GM12878 (cell line): ENCODE measurements at regions not wholly inside any gene's neighbourhood (a gene's known extent, or its start where the extent isn't known, plus 50 kb on each side); places are given as distances from the start of the nearest gene placed in this dataset.

Experiments
- CEBPB ChIP-seq, 2 experiments: fragments of 150-350 bp in 1 of 2; IDR thresholded peaks; 2 replicates each; pipeline ENCODE4 v1.6.1; 2012 to 2014; ENCODE audit warnings: low read depth in 2 of 2, low read length in 2 of 2, borderline replicate concordance in 1 of 2, inconsistent platforms in 1 of 2
- CHD1 ChIP-seq: IDR thresholded peaks from 2 replicates; pipeline ENCODE4 v1.6.1; 2012; ENCODE audit warnings: low read depth, low read length, improper control_type of control experiment
- CTCF ChIP-seq, 3 experiments: IDR thresholded peaks in 2 of 3; conservative IDR thresholded peaks in 1 of 3; 2 replicates each; pipeline ENCODE4 v1.5.1; 2011; ENCODE audit warnings: low read depth in 3 of 3, low read length in 3 of 3, mild to moderate bottlenecking in 3 of 3, control low read depth in 2 of 3, moderate library complexity in 2 of 3, inconsistent platforms in 1 of 3, mixed read lengths in 1 of 3; ENCODE audit not compliant: control insufficient read depth in 2 of 3, insufficient read depth in 1 of 3; ENCODE audit errors: extremely low read depth in 1 of 3
- EP300 ChIP-seq, 2 experiments: fragments of 150-350 bp in 1 of 2; IDR thresholded peaks; 2 replicates each; pipeline ENCODE4 v1.6.1; 2011 to 2012; ENCODE audit warnings: low read depth in 2 of 2, low read length in 2 of 2, borderline replicate concordance in 1 of 2, improper control_type of control experiment in 1 of 2, inconsistent platforms in 1 of 2; ENCODE audit not compliant: control insufficient read depth in 1 of 2
- ESRRA ChIP-seq: IDR thresholded peaks from 2 replicates; pipeline ENCODE4 v1.6.1; 2012; ENCODE audit warnings: mild to moderate bottlenecking, low read length, improper control_type of control experiment
- HCFC1 ChIP-seq: fragments of 150-350 bp; IDR thresholded peaks from 2 replicates; pipeline ENCODE4 v1.6.1; 2014; ENCODE audit warnings: low read length
- MXI1 ChIP-seq: fragments of 150-350 bp; IDR thresholded peaks from 2 replicates; pipeline ENCODE4 v1.6.1; 2011; ENCODE audit warnings: low read depth, mild to moderate bottlenecking, inconsistent platforms, low read length, improper control_type of control experiment
- POLR2A ChIP-seq: IDR thresholded peaks from 2 replicates; pipeline ENCODE4 v1.6.1; 2011; ENCODE audit warnings: low read depth, mild to moderate bottlenecking, low read length
- TCF7 ChIP-seq: IDR thresholded peaks from 2 replicates; pipeline ENCODE4 v1.6.1; 2014; ENCODE audit warnings: antibody characterized with exemption, borderline replicate concordance
- USF1 ChIP-seq: IDR thresholded peaks from 2 replicates; pipeline ENCODE4 v1.6.1; 2011; ENCODE audit warnings: borderline replicate concordance, low read depth, mild to moderate bottlenecking, moderate library complexity, mixed read lengths, low read length; ENCODE audit not compliant: insufficient read depth; ENCODE audit errors: extremely low read length
- ZNF274 ChIP-seq: IDR thresholded peaks from one replicate; pipeline ENCODE4 v1.8.0; 2011; ENCODE audit not compliant: insufficient read length, insufficient read depth
- TF ChIP-seq, protein P1 (sequence below): IDR thresholded peaks from 2 replicates; pipeline ENCODE4 v1.6.1; 2011; ENCODE audit warnings: low read depth, mild to moderate bottlenecking, low read length, moderate library complexity, borderline replicate concordance; ENCODE audit errors: extremely low read depth

GRCh38 chr12:93315907-93316622, 61.7 kb upstream of the NUDT4 start:
- TF ChIP-seq, protein P1, sequence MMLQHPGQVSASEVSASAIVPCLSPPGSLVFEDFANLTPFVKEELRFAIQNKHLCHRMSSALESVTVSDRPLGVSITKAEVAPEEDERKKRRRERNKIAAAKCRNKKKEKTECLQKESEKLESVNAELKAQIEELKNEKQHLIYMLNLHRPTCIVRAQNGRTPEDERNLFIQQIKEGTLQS = no peak
- TF ChIP-seq EP300 (IDR thresholded peaks at IDR 0.05; ENCODE audit: borderline replicate concordance in 1 of 2, control insufficient read depth in 1 of 2, low read depth in 2 of 2, low read length in 2 of 2) = no peak
- no peak for TF ChIP-seq ZNF274
- TF ChIP-seq MXI1 = no peak
- TF ChIP-seq TCF7 = no peak
- no peak for TF ChIP-seq CHD1
- no peak for TF ChIP-seq CEBPB (IDR thresholded peaks at IDR 0.05; ENCODE audit: borderline replicate concordance in 1 of 2, low read depth in 2 of 2, low read length in 2 of 2)
- no peak for TF ChIP-seq USF1
- TF ChIP-seq CTCF (IDR thresholded peaks at IDR 0.05 in 2 of 3, conservative IDR thresholded peaks at IDR 0.05 in 1 of 3; ENCODE audit: control insufficient read depth in 2 of 3, extremely low read depth in 1 of 3, insufficient read depth in 1 of 3, low read depth in 3 of 3, low read length in 3 of 3) = no peak
- no peak for TF ChIP-seq HCFC1
- no peak for TF ChIP-seq ESRRA
- no peak for TF ChIP-seq POLR2A
